ENCODE measurements at regions not wholly inside any gene's neighbourhood (a gene's known extent, or its start where the extent isn't known, plus 50 kb on each side); places are given as distances from the start of the nearest gene placed in this dataset.

DNA sequence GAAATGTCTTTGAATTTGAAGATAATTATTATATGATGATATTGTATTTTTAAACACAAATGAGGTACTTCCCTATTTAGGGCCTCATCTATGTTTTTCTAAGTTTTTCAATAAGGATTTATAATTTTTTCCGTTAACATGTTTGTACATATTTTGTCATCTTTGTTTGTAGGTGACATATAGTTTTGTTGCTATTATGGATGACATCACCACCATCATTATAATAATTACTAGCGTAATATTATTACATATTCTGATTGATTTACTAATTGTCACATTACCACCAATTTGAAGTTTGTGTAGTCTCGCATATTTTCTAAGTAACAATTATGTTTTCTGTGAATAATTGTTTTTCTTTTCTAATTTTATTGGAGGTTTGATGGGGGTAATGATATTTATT is 147.2 kb upstream of the DAAM1 start:
- no peak for TF ChIP-seq CTCF (IDR thresholded peaks at IDR 0.05)
- no peak for TF ChIP-seq POLR2A (IDR thresholded peaks at IDR 0.05)

Data from Peyer's patch (tissue), 4 donors.